ENCODE measurements at regions not wholly inside any gene's neighbourhood (a gene's known extent, or its start where the extent isn't known, plus 50 kb on each side); places are given as distances from the start of the nearest gene placed in this dataset.

GRCh38 chr15:31453558-31454318, 127.1 kb downstream of the KLF13 start:
- no peaks in the 10 kb centered on the region for H3K27me3 Mint-ChIP-seq
- H3K36me3 Mint-ChIP-seq, result peaks cover 0 to 3% of the 10 kb centered on the region in 2 donors
- Histone ChIP-seq H3K36me3 (ENCODE audit: insufficient read depth, low read length) (no peaks in the 10 kb centered on the region), H3K4me1 (ENCODE audit: insufficient read depth, low read length) (peaks cover 13% of the 10 kb centered on the region), H3K27me3 (ENCODE audit: insufficient read depth, low read length) (no peaks in the 10 kb centered on the region), H3K9me3 (ENCODE audit: control insufficient read depth in 1 of 2, low read length in 2 of 2) (no peaks in the 10 kb centered on the region), H3K27ac (ENCODE audit: low read depth, low read length) (no peak overlapping the region), H3K4me3 (ENCODE audit: low read length in 2 of 2) (no peak overlapping the region)
- no peak overlapping the region for H3K27ac Mint-ChIP-seq
- ChIA-PET POLR2A (ENCODE audit: partially characterized antibody) (interaction anchor here (1.6 kb wide), 1 partner anchor 19 kb away, joined by 5 read pairs; no protein-coding TSS in a partner anchor), CTCF (ENCODE audit: partially characterized antibody) (interaction anchor here (1.0 to 2.3 kb wide), 6 partner anchors 14 to 123 kb away, joined by 3 to 10 read pairs (median 3); no protein-coding TSS in a partner anchor)
- peaks cover 0 to 11% (median 3%) of the 10 kb centered on the region in 8 donors for H3K9me3 Mint-ChIP-seq
- H3K4me3 Mint-ChIP-seq, result no peak overlapping the region
- intact Hi-C loops (cut with micrococcal nuclease), result no loop called here
- no peak for DNase-seq
- peaks cover 5 to 15% (median 11%) of the 10 kb centered on the region in 4 donors for H3K4me1 Mint-ChIP-seq

DNA sequence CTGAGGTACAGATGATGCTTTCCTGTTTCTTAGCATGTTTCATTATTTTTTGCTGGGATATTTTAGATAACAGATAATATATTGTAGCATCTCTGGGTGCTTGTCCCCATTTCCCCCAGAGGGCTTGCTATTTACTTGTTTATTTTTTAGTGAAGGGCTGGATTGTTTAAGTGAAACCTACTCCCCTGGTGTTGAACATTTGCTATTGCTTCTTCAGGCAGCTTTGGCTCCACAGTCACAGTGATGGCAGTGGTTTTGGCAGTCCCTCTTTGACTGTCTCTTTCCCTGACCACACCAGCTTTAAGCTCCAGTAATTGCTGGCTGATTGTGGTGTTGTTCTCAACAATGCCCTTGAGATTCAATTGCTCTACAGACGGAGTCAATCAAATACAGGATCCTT, 128.9 kb downstream of the KLF13 start:
- H3K4me3 Mint-ChIP-seq, result no peak overlapping the region
- H3K27me3 Mint-ChIP-seq, result no peaks in the 10 kb centered on the region
- peaks cover 19% of the 10 kb centered on the region for H3K4me1 ChIP-seq (ENCODE audit: insufficient read depth, low read length)
- peaks cover 0 to 3% of the 10 kb centered on the region in 2 donors for H3K36me3 Mint-ChIP-seq
- peaks cover 0 to 11% (median 3%) of the 10 kb centered on the region in 8 donors for H3K9me3 Mint-ChIP-seq
- H3K27me3 ChIP-seq (ENCODE audit: insufficient read depth, low read length), result no peaks in the 10 kb centered on the region
- H3K27ac Mint-ChIP-seq, result peak overlapping the region in 1 of 7 donors; percentile 43
- no peaks in the 10 kb centered on the region for H3K36me3 ChIP-seq (ENCODE audit: insufficient read depth, low read length)
- POLR2A ChIA-PET (ENCODE audit: partially characterized antibody), result interaction anchor here (1.6 to 2.0 kb wide), 2 partner anchors 10 to 18 kb away, joined by 4 to 6 read pairs; no protein-coding TSS in a partner anchor
- H3K27ac ChIP-seq (ENCODE audit: low read depth, low read length), result no peak overlapping the region
- H3K4me3 ChIP-seq (ENCODE audit: low read length in 2 of 2), result no peak overlapping the region
- CTCF ChIA-PET (ENCODE audit: partially characterized antibody), result interaction anchor here (1.5 kb wide), 1 partner anchor 32 kb away, joined by 7 read pairs; no protein-coding TSS in a partner anchor
- intact Hi-C loops (cut with micrococcal nuclease), result no loop called here
- no peaks in the 10 kb centered on the region for H3K9me3 ChIP-seq (ENCODE audit: control insufficient read depth in 1 of 2, low read length in 2 of 2)
- H3K4me1 Mint-ChIP-seq, result peaks cover 13 to 22% (median 18%) of the 10 kb centered on the region in 4 donors
- no peak for DNase-seq

DNA sequence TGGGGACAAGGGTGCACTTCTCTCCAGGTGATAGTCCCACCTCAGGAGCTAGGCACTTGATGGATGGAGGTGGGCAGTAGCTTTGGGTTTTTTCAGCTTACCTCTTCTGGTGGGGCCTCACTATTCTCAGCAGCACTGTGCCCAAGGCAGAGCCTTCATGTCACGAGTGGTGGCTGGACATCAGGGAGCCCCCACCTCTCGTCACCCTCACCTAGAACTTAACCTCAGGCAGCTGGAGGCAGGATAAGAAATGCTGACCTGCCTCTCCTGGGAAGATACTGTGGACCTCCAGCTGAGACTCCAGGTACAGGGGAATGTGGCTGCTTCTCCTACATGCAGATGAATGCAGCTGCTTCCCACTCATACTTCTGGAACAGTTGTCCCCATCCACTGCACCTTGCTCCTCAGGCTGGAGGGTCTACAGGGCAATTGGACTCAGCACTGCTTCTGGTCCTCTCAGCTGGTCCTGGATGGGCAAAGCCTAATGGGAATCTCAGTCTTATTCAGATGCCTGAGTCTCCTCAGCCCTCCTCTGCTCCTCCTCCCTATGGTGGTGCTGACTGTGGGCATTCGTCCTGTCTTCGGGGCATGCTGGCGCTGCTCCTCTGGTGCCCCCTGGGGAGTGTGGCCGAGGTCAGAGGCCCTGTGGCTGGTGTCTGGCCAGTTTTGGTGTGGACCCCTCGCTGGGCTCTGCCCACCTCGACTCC, 129.9 kb downstream of the KLF13 start:
- Mint-ChIP-seq H3K4me1 (peaks cover 15 to 27% (median 19%) of the 10 kb centered on the region in 4 donors), H3K36me3 (peaks cover 0 to 3% of the 10 kb centered on the region in 2 donors), H3K9me3 (peaks cover 0 to 11% (median 3%) of the 10 kb centered on the region in 8 donors), H3K27ac (no peak overlapping the region), H3K4me3 (no peak overlapping the region), H3K27me3 (no peaks in the 10 kb centered on the region)
- Histone ChIP-seq H3K27ac (ENCODE audit: low read depth, low read length) (no peak overlapping the region), H3K9me3 (ENCODE audit: control insufficient read depth in 1 of 2, low read length in 2 of 2) (no peaks in the 10 kb centered on the region), H3K4me1 (ENCODE audit: insufficient read depth, low read length) (peaks cover 19% of the 10 kb centered on the region), H3K36me3 (ENCODE audit: insufficient read depth, low read length) (no peaks in the 10 kb centered on the region), H3K27me3 (ENCODE audit: insufficient read depth, low read length) (no peaks in the 10 kb centered on the region), H3K4me3 (ENCODE audit: low read length in 2 of 2) (no peak overlapping the region)
- ChIA-PET CTCF (ENCODE audit: partially characterized antibody) (interaction anchor here (1.5 kb wide), 1 partner anchor 31 kb away, joined by 7 read pairs; no protein-coding TSS in a partner anchor), POLR2A (ENCODE audit: partially characterized antibody) (interaction anchor here (1.6 to 2.0 kb wide), 2 partner anchors 9 to 19 kb away, joined by 4 to 6 read pairs; no protein-coding TSS in a partner anchor)
- intact Hi-C loops (cut with micrococcal nuclease), result no loop called here
- DNase-seq, result no peak

GRCh38 chr15:31457161-31457560, 130.5 kb downstream of the KLF13 start:
- Histone ChIP-seq H3K27ac (ENCODE audit: low read depth, low read length) (no peak overlapping the region), H3K36me3 (ENCODE audit: insufficient read depth, low read length) (no peaks in the 10 kb centered on the region), H3K9me3 (ENCODE audit: control insufficient read depth in 1 of 2, low read length in 2 of 2) (no peaks in the 10 kb centered on the region), H3K4me3 (ENCODE audit: low read length in 2 of 2) (no peak overlapping the region), H3K27me3 (ENCODE audit: insufficient read depth, low read length) (no peaks in the 10 kb centered on the region), H3K4me1 (ENCODE audit: insufficient read depth, low read length) (peaks cover 19% of the 10 kb centered on the region)
- Mint-ChIP-seq H3K36me3 (peaks cover 0 to 3% of the 10 kb centered on the region in 2 donors), H3K4me1 (peaks cover 15 to 27% (median 19%) of the 10 kb centered on the region in 4 donors), H3K9me3 (peaks cover 0 to 11% (median 3%) of the 10 kb centered on the region in 8 donors), H3K27ac (peak overlapping the region in 1 of 7 donors; percentile 19), H3K4me3 (no peak overlapping the region), H3K27me3 (no peaks in the 10 kb centered on the region)
- intact Hi-C loops (cut with micrococcal nuclease), result no loop called here
- POLR2A ChIA-PET (ENCODE audit: partially characterized antibody), result no interaction called here
- no peak for DNase-seq
- CTCF ChIA-PET (ENCODE audit: partially characterized antibody), result interaction anchor here (1.0 to 1.5 kb wide), 2 partner anchors 22 to 31 kb away, joined by 3 to 7 read pairs; no protein-coding TSS in a partner anchor

DNA sequence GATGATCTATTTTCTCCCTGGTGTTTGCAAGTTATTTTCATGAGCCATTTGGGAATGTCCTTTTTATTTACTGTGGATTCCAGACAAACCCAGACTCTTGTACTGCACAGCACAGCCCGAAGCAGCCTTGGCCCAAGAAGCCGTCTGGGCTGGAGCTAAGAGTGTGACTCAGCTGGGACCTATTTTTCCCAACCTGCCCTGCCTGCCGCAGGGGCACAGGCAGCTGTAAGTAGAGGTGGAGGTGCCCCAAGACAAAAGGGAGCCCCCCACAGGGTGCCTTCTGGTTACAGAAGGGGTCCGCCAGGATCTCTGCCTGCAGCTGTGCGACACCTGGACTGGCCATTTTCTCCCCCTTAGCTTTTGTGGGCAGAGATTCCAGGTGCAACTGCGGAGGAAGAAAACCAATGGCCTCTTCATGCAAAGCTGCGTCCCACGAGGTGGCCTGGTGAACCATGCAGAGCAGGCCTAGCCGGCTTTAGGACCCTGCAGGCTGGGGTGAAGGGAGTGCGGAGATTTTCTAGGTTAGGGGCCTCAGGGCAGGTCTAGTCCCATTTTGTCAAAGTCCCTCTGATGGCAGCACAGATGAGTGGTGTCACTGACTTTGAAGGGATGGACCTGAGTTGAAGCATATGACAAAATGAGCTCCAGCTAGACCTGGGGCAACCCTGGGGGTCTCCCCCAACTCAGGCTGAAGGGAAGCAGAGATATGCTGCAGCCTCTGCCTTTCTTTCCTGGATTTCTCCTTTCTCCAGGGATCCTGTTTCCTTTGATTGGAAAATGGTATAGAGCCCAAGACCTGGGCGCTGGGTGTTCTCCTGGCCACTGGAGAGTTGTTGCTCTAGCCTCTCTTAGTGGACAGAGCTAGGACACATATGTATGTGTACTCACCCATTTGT, 131.2 kb downstream of the KLF13 start:
- Histone ChIP-seq H3K27me3 (ENCODE audit: insufficient read depth, low read length) (no peaks in the 10 kb centered on the region), H3K9me3 (ENCODE audit: control insufficient read depth in 1 of 2, low read length in 2 of 2) (no peaks in the 10 kb centered on the region), H3K36me3 (ENCODE audit: insufficient read depth, low read length) (no peaks in the 10 kb centered on the region), H3K4me1 (ENCODE audit: insufficient read depth, low read length) (peaks cover 19% of the 10 kb centered on the region), H3K27ac (ENCODE audit: low read depth, low read length) (no peak overlapping the region), H3K4me3 (ENCODE audit: low read length in 2 of 2) (no peak overlapping the region)
- Mint-ChIP-seq H3K27ac (peak overlapping the region in 1 of 7 donors; percentile 19), H3K27me3 (no peaks in the 10 kb centered on the region), H3K4me3 (no peak overlapping the region), H3K9me3 (peaks cover 0 to 11% (median 3%) of the 10 kb centered on the region in 8 donors), H3K36me3 (peaks cover 0 to 3% of the 10 kb centered on the region in 2 donors), H3K4me1 (peaks cover 15 to 27% (median 19%) of the 10 kb centered on the region in 4 donors)
- intact Hi-C loops (cut with micrococcal nuclease), result no loop called here
- DNase-seq, result no peak
- CTCF ChIA-PET (ENCODE audit: partially characterized antibody), result interaction anchor here (1.0 to 3.2 kb wide), 2 partner anchors 15 to 23 kb away, joined by 3 to 19 read pairs; no protein-coding TSS in a partner anchor
- POLR2A ChIA-PET (ENCODE audit: partially characterized antibody), result interaction anchor here (1.1 to 2.4 kb wide), 3 partner anchors 17 to 26 kb away, joined by 3 to 7 read pairs (median 4); no protein-coding TSS in a partner anchor

DNA sequence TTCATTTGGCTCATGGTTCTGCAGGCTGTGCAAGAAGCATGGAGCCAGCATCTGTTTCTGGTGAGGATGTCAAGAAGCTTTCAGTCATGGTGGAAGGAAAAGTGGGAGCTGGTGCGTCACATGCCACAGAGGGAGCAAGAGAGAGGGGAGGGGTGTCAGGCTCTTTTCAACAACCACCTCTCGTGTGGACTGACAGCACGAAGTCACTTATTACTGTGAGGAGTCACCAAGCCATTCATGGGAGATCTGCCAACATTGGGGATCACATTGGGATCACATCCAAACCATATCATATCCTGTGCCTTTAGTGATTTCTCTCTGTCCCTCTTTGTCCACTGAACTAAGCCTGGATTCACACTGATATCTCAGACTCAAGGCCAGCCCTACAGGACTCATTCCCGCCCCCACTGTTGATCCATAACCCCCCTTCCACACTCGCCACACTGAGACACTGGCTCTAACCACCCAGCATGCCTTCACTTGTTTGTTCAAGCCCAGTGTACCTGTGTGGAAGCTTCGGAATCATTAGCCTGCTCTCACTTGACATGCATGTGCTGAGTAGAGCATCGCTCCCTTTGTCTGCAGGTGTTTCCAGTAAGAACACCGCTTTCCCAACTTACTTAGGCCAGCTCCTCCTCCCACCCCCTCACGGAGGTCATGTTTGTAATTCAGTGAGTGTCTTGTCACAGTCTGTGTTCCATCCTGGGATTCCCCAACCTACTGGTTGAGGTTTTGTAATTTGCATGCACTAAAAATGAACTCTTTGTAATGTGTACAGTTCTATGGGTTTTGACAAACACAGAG, 132.2 kb downstream of the KLF13 start:
- H3K27me3 ChIP-seq (ENCODE audit: insufficient read depth, low read length), result no peaks in the 10 kb centered on the region
- H3K36me3 ChIP-seq (ENCODE audit: insufficient read depth, low read length), result no peaks in the 10 kb centered on the region
- H3K4me3 Mint-ChIP-seq, result peak overlapping the region in 3 of 8 donors; percentile 9 to 25 (median 11)
- H3K27me3 Mint-ChIP-seq, result no peaks in the 10 kb centered on the region
- H3K9me3 ChIP-seq (ENCODE audit: control insufficient read depth in 1 of 2, low read length in 2 of 2), result no peaks in the 10 kb centered on the region
- H3K4me1 ChIP-seq (ENCODE audit: insufficient read depth, low read length), result peaks cover 19% of the 10 kb centered on the region
- ChIA-PET CTCF (ENCODE audit: partially characterized antibody) (interaction anchor here (0.9 to 3.2 kb wide), 9 partner anchors 14 to 129 kb away, joined by 3 to 19 read pairs (median 4); no protein-coding TSS in a partner anchor), POLR2A (ENCODE audit: partially characterized antibody) (interaction anchor here (0.6 to 2.4 kb wide), 6 partner anchors 14 to 25 kb away, joined by 3 to 7 read pairs (median 4); no protein-coding TSS in a partner anchor)
- intact Hi-C loops (cut with micrococcal nuclease), result no loop called here
- H3K4me1 Mint-ChIP-seq, result peaks cover 15 to 27% (median 19%) of the 10 kb centered on the region in 4 donors
- H3K27ac ChIP-seq (ENCODE audit: low read depth, low read length), result no peak overlapping the region
- H3K36me3 Mint-ChIP-seq, result peaks cover 0 to 3% of the 10 kb centered on the region in 2 donors
- peak in 2 of 5 donors; percentile 27 to 65 for DNase-seq
- no peak overlapping the region for H3K4me3 ChIP-seq (ENCODE audit: low read length in 2 of 2)
- H3K27ac Mint-ChIP-seq, result peak overlapping the region in 6 of 7 donors; percentile 1 to 55 (median 19)
- H3K9me3 Mint-ChIP-seq, result peaks cover 0 to 11% (median 2%) of the 10 kb centered on the region in 8 donors
